ENCODE measurements at regions not wholly inside any gene's neighbourhood (a gene's known extent, or its start where the extent isn't known, plus 50 kb on each side); places are given as distances from the start of the nearest gene placed in this dataset.

GRCh38 chr16:79497606-79498350 is 102.8 kb downstream of the MAF start:
- no peak for DNase-seq (ENCODE audit: low read depth)

- no peak for DNase-seq (ENCODE audit: low read depth)
Measured at GRCh38 chr16:79493911-79494310, 106.6 kb downstream of the MAF start.

- DNase-seq (ENCODE audit: low read depth): no peak
Measured at GRCh38 chr16:79492036-79492435, 108.5 kb downstream of the MAF start.

GRCh38 chr16:79485020-79485419 is 115.5 kb downstream of the MAF start:
- DNase-seq (ENCODE audit: low read depth): no peak

- peak; percentile 52 for DNase-seq (ENCODE audit: low read depth)
Measured at GRCh38 chr16:79484237-79484636, 116.3 kb downstream of the MAF start.

GRCh38 chr16:79483336-79483735 is 117.2 kb downstream of the MAF start:
- no peak for DNase-seq (ENCODE audit: low read depth)

- DNase-seq (ENCODE audit: low read depth): no peak
Measured at GRCh38 chr16:79482011-79482410, 118.5 kb downstream of the MAF start.

GRCh38 chr16:79480929-79481328 is 119.6 kb downstream of the MAF start:
- no peak for DNase-seq (ENCODE audit: low read depth)

- no peak for DNase-seq (ENCODE audit: low read depth)
Measured at GRCh38 chr16:79480056-79480455, 120.5 kb downstream of the MAF start.

- no peak for DNase-seq (ENCODE audit: low read depth)
Measured at GRCh38 chr16:79476580-79476979, 124.0 kb downstream of the MAF start.

GRCh38 chr16:79475841-79476240 is 124.7 kb downstream of the MAF start:
- no peak for DNase-seq (ENCODE audit: low read depth)

- DNase-seq (ENCODE audit: low read depth): no peak
Measured at GRCh38 chr16:79473456-79473855, 127.1 kb downstream of the MAF start.

GRCh38 chr16:79472426-79472825 is 128.1 kb downstream of the MAF start:
- no peak for DNase-seq (ENCODE audit: low read depth)

- no peak for DNase-seq (ENCODE audit: low read depth)
Measured at GRCh38 chr16:79469999-79470398, 130.5 kb downstream of the MAF start.

GRCh38 chr16:79468631-79469030 is 131.9 kb downstream of the MAF start:
- DNase-seq (ENCODE audit: low read depth): no peak

GRCh38 chr16:79468121-79468552 is 132.4 kb downstream of the MAF start:
- no peak for DNase-seq (ENCODE audit: low read depth)

GRCh38 chr16:79466111-79466510 is 134.4 kb downstream of the MAF start:
- no peak for DNase-seq (ENCODE audit: low read depth)

- DNase-seq (ENCODE audit: low read depth): no peak
Measured at GRCh38 chr16:79463841-79464240, 136.7 kb downstream of the MAF start.

- DNase-seq (ENCODE audit: low read depth): no peak
Measured at GRCh38 chr16:79456036-79456435, 144.5 kb downstream of the MAF start.

GRCh38 chr16:79452671-79453070 is 147.9 kb downstream of the MAF start:
- DNase-seq (ENCODE audit: low read depth): no peak

GRCh38 chr16:79451196-79451816 is 149.2 kb downstream of the MAF start:
- DNase-seq (ENCODE audit: low read depth): no peak

- no peak for DNase-seq (ENCODE audit: low read depth)
Measured at GRCh38 chr16:79449900-79450299, 150.6 kb downstream of the MAF start.

GRCh38 chr16:79449067-79449769 is 151.3 kb downstream of the MAF start:
- DNase-seq (ENCODE audit: low read depth): no peak

All from M059J (cell line).